HG03139 (cell line): ENCODE measurements at regions not wholly inside any gene's neighbourhood (a gene's known extent, or its start where the extent isn't known, plus 50 kb on each side); places are given as distances from the start of the nearest gene placed in this dataset.
"Not testable (repeated sequence)": the region's sequence is repeated elsewhere in the genome, so short reads cannot be mapped to it uniquely, and the experiment has no call there.

Experiments used
- ATAC-seq: cut with Tn5 transposase; IDR thresholded peaks from one replicate; pipeline ENCODE4 v1.9.1; 2021; ENCODE audit not compliant: unreplicated experiment

- no peak for ATAC-seq
Measured at GRCh38 chrX:39029221-39029620, 228.0 kb downstream of the MID1IP1 start.

DNA sequence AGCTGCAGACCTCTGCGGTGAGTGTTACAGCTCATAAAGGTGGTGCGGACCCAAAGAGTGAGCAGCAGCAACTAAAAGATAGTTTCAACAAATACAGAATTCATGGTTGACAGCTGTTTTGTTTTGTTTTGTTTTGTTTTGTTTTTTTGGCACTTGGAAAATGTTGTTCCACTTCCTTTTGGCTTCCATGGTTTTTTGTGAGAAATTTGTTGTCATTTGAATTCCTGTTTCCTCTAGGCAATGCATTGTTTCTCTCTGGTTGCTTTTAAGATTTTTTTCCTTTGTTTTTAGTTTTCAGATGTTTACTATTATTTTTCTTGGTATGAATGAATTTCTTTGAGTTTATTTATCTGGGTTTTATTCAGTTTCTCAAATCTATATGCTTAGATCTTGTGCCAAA is 229.4 kb downstream of the MID1IP1 start:
- ATAC-seq = no peak

DNA sequence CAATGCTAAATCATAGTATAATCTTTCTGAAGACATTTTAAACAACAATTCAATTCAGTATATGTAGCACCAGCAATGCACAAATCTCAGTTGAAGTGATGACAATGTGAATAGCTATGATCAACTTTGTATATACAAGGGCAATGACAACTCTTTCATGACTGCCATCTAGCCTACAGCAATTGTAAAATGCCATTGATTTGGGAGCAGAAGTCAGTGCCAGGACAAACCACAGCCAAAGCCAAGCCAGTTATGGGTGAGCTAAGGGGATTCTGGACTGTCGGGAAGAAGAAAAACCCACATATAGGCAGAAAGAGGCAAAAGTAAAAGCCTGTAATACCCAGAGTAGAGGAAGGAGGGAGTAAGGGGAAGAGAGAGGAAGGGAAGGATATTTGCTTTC is 238.6 kb downstream of the MID1IP1 start:
- no peak for ATAC-seq

GRCh38 chrX:39043838-39044550 is 242.7 kb downstream of the MID1IP1 start:
- ATAC-seq = no peak

- ATAC-seq = no peak
Measured at GRCh38 chrX:39047174-39047573, 245.9 kb downstream of the MID1IP1 start.

DNA sequence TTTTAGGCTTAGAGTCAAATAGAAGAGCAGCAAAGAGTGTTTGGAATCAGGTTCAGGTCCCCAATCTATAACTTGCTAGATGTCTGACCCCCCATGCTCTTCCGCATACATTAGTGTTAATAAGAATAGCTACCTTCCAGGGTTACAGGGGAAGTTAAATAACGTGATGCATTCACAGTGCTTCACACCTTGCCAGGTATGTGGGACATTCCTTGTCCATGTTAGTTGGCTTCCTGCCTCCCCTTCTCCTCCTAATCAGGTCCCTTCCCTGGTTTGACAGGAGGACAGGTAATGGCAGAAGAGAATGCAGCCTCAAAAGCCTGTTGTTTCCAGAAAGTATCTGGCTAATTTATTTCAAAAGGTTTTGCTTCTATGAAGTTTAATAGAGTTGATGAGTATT is 248.7 kb downstream of the MID1IP1 start:
- no peak for ATAC-seq

DNA sequence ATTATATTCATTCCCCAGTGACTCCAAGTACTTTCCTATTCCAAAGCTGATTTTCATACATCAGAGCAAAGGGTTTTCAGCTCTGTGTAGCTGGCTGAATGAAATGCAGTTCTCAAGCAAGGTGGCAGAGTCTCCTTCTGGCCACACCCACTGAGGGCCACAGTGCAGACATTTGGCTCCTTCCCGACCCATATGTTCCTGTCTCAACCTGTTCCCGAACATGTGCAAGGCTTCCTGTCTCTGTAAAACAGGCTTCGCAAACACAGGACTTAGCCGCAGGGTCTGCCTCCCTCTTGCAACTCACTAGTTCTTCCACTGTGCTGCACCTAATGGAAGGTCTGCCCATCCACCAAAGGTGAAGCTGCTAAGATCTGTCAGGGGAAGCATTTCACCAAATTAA is 249.2 kb downstream of the MID1IP1 start:
- ATAC-seq = no peak

- ATAC-seq = no peak
Measured at GRCh38 chrX:39052751-39053150, 251.5 kb downstream of the MID1IP1 start.

GRCh38 chrX:39058724-39059123 is 257.5 kb downstream of the MID1IP1 start:
- ATAC-seq = no peak

- ATAC-seq = no peak
Measured at GRCh38 chrX:39059866-39060265, 258.6 kb downstream of the MID1IP1 start.

DNA sequence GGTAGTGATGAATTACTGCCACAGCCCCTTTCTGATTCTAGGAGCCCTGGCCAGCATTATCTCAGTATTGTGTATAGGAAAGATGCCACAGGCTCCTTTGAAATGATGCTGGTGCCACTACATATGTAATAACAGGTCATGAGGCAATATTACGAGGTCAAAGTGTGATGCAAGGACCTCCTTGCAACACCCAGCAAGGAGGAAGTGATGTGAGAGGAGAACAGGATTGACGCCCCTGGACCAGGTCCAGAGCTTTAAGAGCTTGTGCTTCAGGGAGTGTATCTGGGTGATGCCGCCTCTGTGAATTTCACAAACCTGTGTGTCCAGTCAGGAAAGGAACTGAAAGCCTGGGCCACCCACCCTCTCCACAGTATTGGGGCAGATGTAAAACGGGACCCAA is 261.8 kb downstream of the MID1IP1 start:
- no peak for ATAC-seq

- ATAC-seq = no peak
Measured at GRCh38 chrX:39063702-39064101, 262.4 kb downstream of the MID1IP1 start.

GRCh38 chrX:39065051-39065871 is 264.0 kb downstream of the MID1IP1 start:
- ATAC-seq = no peak

- ATAC-seq = no peak
Measured at GRCh38 chrX:39067866-39068265, 266.6 kb downstream of the MID1IP1 start.

DNA sequence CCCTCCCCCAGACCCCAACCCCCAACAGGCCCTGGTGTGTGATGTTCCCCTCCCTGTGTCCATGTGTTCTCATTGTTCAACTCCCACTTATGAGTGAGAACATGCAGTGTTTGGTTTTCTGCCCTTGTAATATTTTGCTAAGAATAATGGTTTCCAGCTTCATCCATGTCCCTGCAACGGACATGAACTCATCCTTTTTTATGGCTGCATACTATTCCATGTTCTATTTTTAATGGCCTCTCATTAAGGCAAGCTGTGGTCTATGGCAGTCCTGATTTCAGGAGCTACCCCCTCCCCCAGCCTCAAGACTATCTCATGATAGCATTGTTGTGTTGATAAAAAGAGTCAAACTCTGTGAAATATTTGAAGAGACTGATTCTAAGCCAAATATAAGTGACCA is 267.4 kb downstream of the MID1IP1 start:
- not testable (repeated sequence) for ATAC-seq

- ATAC-seq = no peak
Measured at GRCh38 chrX:39070009-39070408, 268.8 kb downstream of the MID1IP1 start.

- ATAC-seq = no peak
Measured at GRCh38 chrX:39073131-39073530, 271.9 kb downstream of the MID1IP1 start.

DNA sequence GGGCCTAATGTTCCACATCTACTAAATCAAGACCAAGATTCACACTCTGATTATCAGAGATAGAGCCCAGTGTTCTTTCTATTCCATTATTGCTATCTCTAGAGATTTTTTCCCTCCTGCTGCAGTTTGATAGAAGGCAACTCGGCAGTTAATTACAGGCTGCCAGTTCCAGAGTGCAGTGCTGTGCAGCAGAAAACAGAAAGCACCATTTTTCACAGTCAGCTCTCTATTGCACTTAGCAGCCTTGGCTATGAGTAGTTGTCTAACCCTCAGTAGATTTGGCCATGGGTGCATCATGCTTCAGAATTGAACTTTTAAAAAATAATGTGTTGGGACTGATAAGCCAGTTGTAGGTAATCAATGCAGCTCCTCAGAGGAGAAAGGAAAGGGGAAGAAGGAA is 295.3 kb downstream of the MID1IP1 start:
- no peak for ATAC-seq

DNA sequence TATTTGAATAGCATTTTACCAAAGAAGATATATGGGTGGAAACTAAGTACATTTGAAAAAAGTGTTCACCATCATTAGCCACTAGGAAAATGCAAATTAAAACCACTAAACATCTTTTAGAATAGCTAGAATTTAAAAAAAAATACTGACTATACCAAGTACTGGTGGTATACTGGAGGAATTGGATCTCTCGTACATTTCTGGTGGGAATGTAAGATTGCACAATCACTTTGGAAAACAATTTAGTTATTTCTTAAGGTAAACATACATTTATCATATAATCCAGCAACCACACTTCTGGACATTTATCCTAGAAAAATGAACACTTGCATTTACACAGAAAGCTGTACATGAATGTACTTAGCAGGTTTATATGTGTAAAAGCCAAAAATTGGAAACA is 303.5 kb downstream of the MID1IP1 start:
- ATAC-seq = no peak

GRCh38 chrX:39112143-39112542 is 310.9 kb downstream of the MID1IP1 start:
- ATAC-seq = no peak

DNA sequence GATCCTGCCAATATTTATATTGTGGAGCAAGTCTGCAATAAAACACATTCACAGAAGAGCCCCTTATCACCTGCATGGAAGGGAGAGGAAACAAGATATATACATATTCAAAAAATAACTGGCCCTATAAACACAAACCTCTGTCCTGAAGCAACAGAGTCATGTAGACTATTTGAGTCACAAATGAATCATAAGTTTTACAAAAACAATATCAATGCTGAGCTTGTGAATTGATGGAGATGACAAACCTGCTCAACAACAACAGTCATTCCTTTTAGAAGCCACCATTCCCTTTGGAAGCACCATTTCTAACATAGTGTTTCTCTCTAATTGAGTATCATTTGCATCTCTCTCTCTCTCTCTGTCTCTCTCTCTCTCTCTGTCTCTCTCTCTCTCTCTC is 313.9 kb downstream of the MID1IP1 start:
- ATAC-seq = no peak

DNA sequence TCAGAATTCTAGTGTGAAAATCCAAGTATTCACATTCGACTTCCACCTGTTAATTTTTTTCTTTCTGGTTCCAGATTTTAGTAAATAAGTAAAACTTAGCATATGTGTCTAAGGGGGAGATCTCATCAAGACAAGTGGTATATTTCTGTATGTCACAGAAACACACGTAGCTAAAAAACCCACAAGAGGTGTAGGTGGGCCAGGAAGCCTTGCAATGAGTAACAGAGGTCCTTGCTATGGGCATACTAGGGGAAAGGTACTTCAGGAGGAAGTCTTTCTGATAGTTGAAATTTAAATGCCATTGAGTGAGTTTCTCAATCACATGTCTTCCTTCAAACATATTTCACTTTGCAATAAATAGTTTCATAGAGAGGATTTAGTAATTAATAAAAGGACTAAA is 315.8 kb downstream of the MID1IP1 start:
- ATAC-seq = no peak
